Transverse colon (tissue), 3 donors: ENCODE measurements at regions not wholly inside any gene's neighbourhood (a gene's known extent, or its start where the extent isn't known, plus 50 kb on each side); places are given as distances from the start of the nearest gene placed in this dataset.

Source experiments
- POLR2A ChIP-seq: fragments of 450-650 bp; IDR thresholded peaks from one replicate; pipeline ENCODE4 v1.6.1; 2016; ENCODE audit warnings: antibody characterized with exemption, mild to moderate bottlenecking, moderate library complexity
- TF ChIP-seq, protein P1 (sequence below), 5 experiments: fragments of 200-600 bp in 3 of 5; fragments of 450-650 bp in 2 of 5; sonication (generic) in 3 of 5; IDR thresholded peaks; 1 replicate in 2 of 5; 2 replicates in 3 of 5; pipeline ENCODE4 v1.5.1; 2016 to 2017; ENCODE audit warnings: antibody characterized with exemption in 5 of 5, inconsistent platforms in 3 of 5, mild to moderate bottlenecking in 2 of 5, moderate library complexity in 1 of 5

DNA sequence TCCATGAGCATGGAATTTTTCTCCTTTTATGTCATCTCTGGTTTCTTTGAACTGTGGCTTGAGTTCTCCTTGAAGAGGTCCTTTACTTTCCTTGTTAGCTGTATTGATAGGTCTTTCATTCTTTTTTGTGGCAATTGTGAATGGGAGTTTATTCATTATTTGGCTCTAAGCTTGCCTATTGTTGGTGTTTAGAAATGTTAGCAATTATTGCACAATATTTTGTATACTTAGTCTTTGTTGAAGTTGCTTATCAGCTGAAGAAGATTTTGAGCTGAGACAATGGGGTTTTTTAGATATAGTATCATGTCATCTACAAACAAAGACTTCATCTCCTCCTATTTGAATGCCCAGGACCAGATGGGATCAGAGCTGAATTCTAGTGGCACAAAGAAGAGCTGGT, 1143.8 kb downstream of the XPNPEP1 start:
- TF ChIP-seq, protein P1, sequence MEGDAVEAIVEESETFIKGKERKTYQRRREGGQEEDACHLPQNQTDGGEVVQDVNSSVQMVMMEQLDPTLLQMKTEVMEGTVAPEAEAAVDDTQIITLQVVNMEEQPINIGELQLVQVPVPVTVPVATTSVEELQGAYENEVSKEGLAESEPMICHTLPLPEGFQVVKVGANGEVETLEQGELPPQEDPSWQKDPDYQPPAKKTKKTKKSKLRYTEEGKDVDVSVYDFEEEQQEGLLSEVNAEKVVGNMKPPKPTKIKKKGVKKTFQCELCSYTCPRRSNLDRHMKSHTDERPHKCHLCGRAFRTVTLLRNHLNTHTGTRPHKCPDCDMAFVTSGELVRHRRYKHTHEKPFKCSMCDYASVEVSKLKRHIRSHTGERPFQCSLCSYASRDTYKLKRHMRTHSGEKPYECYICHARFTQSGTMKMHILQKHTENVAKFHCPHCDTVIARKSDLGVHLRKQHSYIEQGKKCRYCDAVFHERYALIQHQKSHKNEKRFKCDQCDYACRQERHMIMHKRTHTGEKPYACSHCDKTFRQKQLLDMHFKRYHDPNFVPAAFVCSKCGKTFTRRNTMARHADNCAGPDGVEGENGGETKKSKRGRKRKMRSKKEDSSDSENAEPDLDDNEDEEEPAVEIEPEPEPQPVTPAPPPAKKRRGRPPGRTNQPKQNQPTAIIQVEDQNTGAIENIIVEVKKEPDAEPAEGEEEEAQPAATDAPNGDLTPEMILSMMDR (IDR thresholded peaks at IDR 0.05) = no peak
- no peak for TF ChIP-seq POLR2A
